ENCODE measurements at regions not wholly inside any gene's neighbourhood (a gene's known extent, or its start where the extent isn't known, plus 50 kb on each side); places are given as distances from the start of the nearest gene placed in this dataset.

GRCh38 chr5:174423558-174423957 is 300.8 kb upstream of the MSX2 start:
- POLR2A ChIA-PET, result no interaction called here
- no peaks in the 10 kb centered on the region for H3K36me3 Mint-ChIP-seq
- Histone ChIP-seq H3K36me3 (ENCODE audit: insufficient read depth, low read length) (no peaks in the 10 kb centered on the region), H3K9me3 (ENCODE audit: low read length) (no peaks in the 10 kb centered on the region), H3K27me3 (ENCODE audit: insufficient read depth, low read length, poor library complexity, severe bottlenecking) (no peaks in the 10 kb centered on the region), H3K27ac (ENCODE audit: low read depth, low read length) (no peak overlapping the region), H3K4me3 (ENCODE audit: low read length) (no peak overlapping the region), H3K4me1 (ENCODE audit: insufficient read depth, low read length) (peaks cover 4% of the 10 kb centered on the region)
- H3K4me3 Mint-ChIP-seq, result no peak overlapping the region
- H3K9me3 Mint-ChIP-seq, result peaks cover 0 to 2% (median 0%) of the 10 kb centered on the region in 5 donors
- H3K4me1 Mint-ChIP-seq, result peaks cover 4 to 25% (median 15%) of the 10 kb centered on the region in 3 donors
- H3K27me3 Mint-ChIP-seq, result peaks cover 0 to 5% of the 10 kb centered on the region in 2 donors
- CTCF ChIA-PET, result no interaction called here
- H3K27ac Mint-ChIP-seq, result no peak overlapping the region
- DNase-seq, result no peak

- POLR2A ChIA-PET, result no interaction called here
- H3K27ac Mint-ChIP-seq, result no peak overlapping the region
Measured at GRCh38 chr5:174424219-174425053, 299.9 kb upstream of the MSX2 start.

GRCh38 chr5:174425271-174425963 is 299.0 kb upstream of the MSX2 start:
- CTCF ChIA-PET, result no interaction called here
- Histone ChIP-seq H3K27me3 (ENCODE audit: insufficient read depth, low read length, poor library complexity, severe bottlenecking) (no peaks in the 10 kb centered on the region), H3K4me3 (ENCODE audit: low read length) (no peak overlapping the region), H3K27ac (ENCODE audit: low read depth, low read length) (no peak overlapping the region), H3K9me3 (ENCODE audit: low read length) (no peaks in the 10 kb centered on the region), H3K4me1 (ENCODE audit: insufficient read depth, low read length) (no peaks in the 10 kb centered on the region), H3K36me3 (ENCODE audit: insufficient read depth, low read length) (no peaks in the 10 kb centered on the region)
- H3K27ac Mint-ChIP-seq, result no peak overlapping the region
- no peak for DNase-seq
- POLR2A ChIA-PET, result no interaction called here
- peaks cover 0 to 2% (median 0%) of the 10 kb centered on the region in 5 donors for H3K9me3 Mint-ChIP-seq
- H3K36me3 Mint-ChIP-seq, result no peaks in the 10 kb centered on the region
- H3K4me1 Mint-ChIP-seq, result peaks cover 0 to 8% (median 0%) of the 10 kb centered on the region in 3 donors
- H3K27me3 Mint-ChIP-seq, result peaks cover 0 to 3% of the 10 kb centered on the region in 2 donors
- H3K4me3 Mint-ChIP-seq, result no peak overlapping the region

More at GRCh38 chr5:174424219-174425053, 299.9 kb upstream of the MSX2 start:
- Histone ChIP-seq H3K27me3 (ENCODE audit: insufficient read depth, low read length, poor library complexity, severe bottlenecking) (no peaks in the 10 kb centered on the region), H3K27ac (ENCODE audit: low read depth, low read length) (no peak overlapping the region), H3K4me3 (ENCODE audit: low read length) (no peak overlapping the region), H3K9me3 (ENCODE audit: low read length) (no peaks in the 10 kb centered on the region), H3K36me3 (ENCODE audit: insufficient read depth, low read length) (no peaks in the 10 kb centered on the region), H3K4me1 (ENCODE audit: insufficient read depth, low read length) (no peaks in the 10 kb centered on the region)
- no peak overlapping the region for H3K4me3 Mint-ChIP-seq
- peaks cover 0 to 2% (median 0%) of the 10 kb centered on the region in 5 donors for H3K9me3 Mint-ChIP-seq
- H3K4me1 Mint-ChIP-seq, result peaks cover 0 to 17% (median 7%) of the 10 kb centered on the region in 3 donors
- CTCF ChIA-PET, result no interaction called here
- H3K36me3 Mint-ChIP-seq, result no peaks in the 10 kb centered on the region
- no peak for DNase-seq
- H3K27me3 Mint-ChIP-seq, result peaks cover 0 to 3% of the 10 kb centered on the region in 2 donors

GRCh38 chr5:174425964-174426290 is 298.5 kb upstream of the MSX2 start:
- H3K27ac ChIP-seq (ENCODE audit: low read depth, low read length), result no peak overlapping the region
- H3K4me3 Mint-ChIP-seq, result no peak overlapping the region
- H3K9me3 Mint-ChIP-seq, result peaks cover 0 to 2% (median 0%) of the 10 kb centered on the region in 5 donors
- H3K36me3 Mint-ChIP-seq, result no peaks in the 10 kb centered on the region
- no peaks in the 10 kb centered on the region for H3K9me3 ChIP-seq (ENCODE audit: low read length)
- no peak overlapping the region for H3K4me3 ChIP-seq (ENCODE audit: low read length)
- peaks cover 0 to 8% (median 0%) of the 10 kb centered on the region in 3 donors for H3K4me1 Mint-ChIP-seq
- H3K27ac Mint-ChIP-seq, result no peak overlapping the region
- POLR2A ChIA-PET, result no interaction called here
- DNase-seq, result no peak
- H3K36me3 ChIP-seq (ENCODE audit: insufficient read depth, low read length), result no peaks in the 10 kb centered on the region
- H3K4me1 ChIP-seq (ENCODE audit: insufficient read depth, low read length), result no peaks in the 10 kb centered on the region
- H3K27me3 Mint-ChIP-seq, result peaks cover 0 to 3% of the 10 kb centered on the region in 2 donors
- no peaks in the 10 kb centered on the region for H3K27me3 ChIP-seq (ENCODE audit: insufficient read depth, low read length, poor library complexity, severe bottlenecking)
- CTCF ChIA-PET, result no interaction called here

GRCh38 chr5:174426388-174426787 is 298.0 kb upstream of the MSX2 start:
- no peaks in the 10 kb centered on the region for H3K4me1 ChIP-seq (ENCODE audit: insufficient read depth, low read length)
- no peak overlapping the region for H3K4me3 ChIP-seq (ENCODE audit: low read length)
- no peaks in the 10 kb centered on the region for H3K36me3 Mint-ChIP-seq
- H3K27me3 ChIP-seq (ENCODE audit: insufficient read depth, low read length, poor library complexity, severe bottlenecking), result no peaks in the 10 kb centered on the region
- POLR2A ChIA-PET, result no interaction called here
- CTCF ChIA-PET, result no interaction called here
- H3K27me3 Mint-ChIP-seq, result peaks cover 0 to 3% of the 10 kb centered on the region in 2 donors
- H3K27ac Mint-ChIP-seq, result no peak overlapping the region
- H3K27ac ChIP-seq (ENCODE audit: low read depth, low read length), result no peak overlapping the region
- no peak for DNase-seq
- peaks cover 0 to 2% (median 0%) of the 10 kb centered on the region in 5 donors for H3K9me3 Mint-ChIP-seq
- peaks cover 0 to 8% (median 0%) of the 10 kb centered on the region in 3 donors for H3K4me1 Mint-ChIP-seq
- no peaks in the 10 kb centered on the region for H3K9me3 ChIP-seq (ENCODE audit: low read length)
- H3K36me3 ChIP-seq (ENCODE audit: insufficient read depth, low read length), result no peaks in the 10 kb centered on the region
- no peak overlapping the region for H3K4me3 Mint-ChIP-seq

- H3K36me3 ChIP-seq (ENCODE audit: insufficient read depth, low read length), result no peaks in the 10 kb centered on the region
- Mint-ChIP-seq H3K36me3 (no peaks in the 10 kb centered on the region), H3K27me3 (peaks cover 0 to 3% of the 10 kb centered on the region in 2 donors), H3K4me3 (no peak overlapping the region), H3K27ac (no peak overlapping the region), H3K4me1 (peaks cover 0 to 8% (median 0%) of the 10 kb centered on the region in 3 donors), H3K9me3 (peaks cover 0 to 3% (median 0%) of the 10 kb centered on the region in 5 donors)
- H3K4me1 ChIP-seq (ENCODE audit: insufficient read depth, low read length), result no peaks in the 10 kb centered on the region
- H3K27me3 ChIP-seq (ENCODE audit: insufficient read depth, low read length, poor library complexity, severe bottlenecking), result no peaks in the 10 kb centered on the region
- DNase-seq, result no peak
- no peak overlapping the region for H3K4me3 ChIP-seq (ENCODE audit: low read length)
- no peaks in the 10 kb centered on the region for H3K9me3 ChIP-seq (ENCODE audit: low read length)
- CTCF ChIA-PET, result no interaction called here
- H3K27ac ChIP-seq (ENCODE audit: low read depth, low read length), result no peak overlapping the region
- POLR2A ChIA-PET, result no interaction called here
Measured at GRCh38 chr5:174426851-174427250, 297.5 kb upstream of the MSX2 start.

GRCh38 chr5:174427304-174427703 is 297.1 kb upstream of the MSX2 start:
- H3K27me3 ChIP-seq (ENCODE audit: insufficient read depth, low read length, poor library complexity, severe bottlenecking), result no peaks in the 10 kb centered on the region
- Mint-ChIP-seq H3K4me3 (no peak overlapping the region), H3K4me1 (peaks cover 0 to 8% (median 0%) of the 10 kb centered on the region in 3 donors), H3K9me3 (peaks cover 0 to 3% (median 0%) of the 10 kb centered on the region in 5 donors), H3K27ac (no peak overlapping the region), H3K27me3 (peaks cover 0 to 3% of the 10 kb centered on the region in 2 donors), H3K36me3 (no peaks in the 10 kb centered on the region)
- no peak overlapping the region for H3K27ac ChIP-seq (ENCODE audit: low read depth, low read length)
- H3K4me3 ChIP-seq (ENCODE audit: low read length), result no peak overlapping the region
- DNase-seq, result no peak
- ChIA-PET CTCF (no interaction called here), POLR2A (no interaction called here)
- H3K9me3 ChIP-seq (ENCODE audit: low read length), result no peaks in the 10 kb centered on the region
- H3K36me3 ChIP-seq (ENCODE audit: insufficient read depth, low read length), result no peaks in the 10 kb centered on the region
- H3K4me1 ChIP-seq (ENCODE audit: insufficient read depth, low read length), result no peaks in the 10 kb centered on the region

GRCh38 chr5:174428895-174429294 is 295.5 kb upstream of the MSX2 start:
- H3K4me1 Mint-ChIP-seq, result peaks cover 0 to 8% (median 0%) of the 10 kb centered on the region in 3 donors
- CTCF ChIA-PET, result interaction anchor here (1.3 kb wide), 1 partner anchor 9 kb away, joined by 3 read pairs; no protein-coding TSS in a partner anchor

More at GRCh38 chr5:174428895-174429294, 295.5 kb upstream of the MSX2 start:
- H3K27me3 Mint-ChIP-seq, result peaks cover 0 to 3% of the 10 kb centered on the region in 2 donors
- Histone ChIP-seq H3K4me1 (ENCODE audit: insufficient read depth, low read length) (no peaks in the 10 kb centered on the region), H3K36me3 (ENCODE audit: insufficient read depth, low read length) (no peaks in the 10 kb centered on the region), H3K27me3 (ENCODE audit: insufficient read depth, low read length, poor library complexity, severe bottlenecking) (no peaks in the 10 kb centered on the region), H3K9me3 (ENCODE audit: low read length) (no peaks in the 10 kb centered on the region), H3K4me3 (ENCODE audit: low read length) (no peak overlapping the region), H3K27ac (ENCODE audit: low read depth, low read length) (no peak overlapping the region)
- no peak overlapping the region for H3K4me3 Mint-ChIP-seq
- peaks cover 0 to 3% (median 0%) of the 10 kb centered on the region in 5 donors for H3K9me3 Mint-ChIP-seq
- H3K27ac Mint-ChIP-seq, result no peak overlapping the region
- no peaks in the 10 kb centered on the region for H3K36me3 Mint-ChIP-seq
- POLR2A ChIA-PET, result no interaction called here
- DNase-seq, result no peak
